ENCODE measurements at regions not wholly inside any gene's neighbourhood (a gene's known extent, or its start where the extent isn't known, plus 50 kb on each side); places are given as distances from the start of the nearest gene placed in this dataset.

- DNase-seq (ENCODE audit: low read depth): no peak
- in situ Hi-C loops (cut with HindIII; ENCODE audit: low pct_unique_long_range_greater_than_20kb, low sequenced_read_pairs): no loop called here
Observed at GRCh38 chr5:147968855-147969254, 62.5 kb upstream of the C5orf46 start.

- DNase-seq (ENCODE audit: low read depth): no peak
- in situ Hi-C loops (cut with HindIII; ENCODE audit: low pct_unique_long_range_greater_than_20kb, low sequenced_read_pairs): no loop called here
Observed at GRCh38 chr5:147966829-147967228, 60.5 kb upstream of the C5orf46 start.

GRCh38 chr5:147966326-147966725 is 60.0 kb upstream of the C5orf46 start:
- no peak for DNase-seq (ENCODE audit: low read depth)
- in situ Hi-C loops (cut with HindIII; ENCODE audit: low pct_unique_long_range_greater_than_20kb, low sequenced_read_pairs): no loop called here

DNA sequence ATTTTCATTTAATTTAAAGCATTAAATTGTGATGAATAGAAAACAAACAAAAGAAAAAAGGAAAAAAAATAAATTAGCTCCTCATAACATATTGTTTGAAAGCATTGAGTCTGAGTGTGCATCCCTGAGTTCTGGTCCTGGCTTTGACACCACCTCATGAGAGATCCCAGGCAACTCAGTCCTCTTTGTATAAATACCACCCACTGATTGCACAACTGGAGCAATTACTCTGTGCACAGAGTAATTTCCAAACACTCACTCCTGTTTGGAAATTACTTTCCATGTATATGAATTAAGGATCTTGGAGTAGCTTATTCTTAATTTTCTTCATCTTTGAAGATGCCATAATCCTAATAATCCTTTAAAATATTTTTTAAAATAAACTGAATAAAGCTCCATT is 59.4 kb upstream of the C5orf46 start:
- in situ Hi-C loops (cut with HindIII; ENCODE audit: low pct_unique_long_range_greater_than_20kb, low sequenced_read_pairs): no loop called here
- DNase-seq (ENCODE audit: low read depth): no peak

GRCh38 chr5:147963948-147964693 is 57.8 kb upstream of the C5orf46 start:
- DNase-seq (ENCODE audit: low read depth): no peak
- in situ Hi-C loops (cut with HindIII; ENCODE audit: low pct_unique_long_range_greater_than_20kb, low sequenced_read_pairs): no loop called here

DNA sequence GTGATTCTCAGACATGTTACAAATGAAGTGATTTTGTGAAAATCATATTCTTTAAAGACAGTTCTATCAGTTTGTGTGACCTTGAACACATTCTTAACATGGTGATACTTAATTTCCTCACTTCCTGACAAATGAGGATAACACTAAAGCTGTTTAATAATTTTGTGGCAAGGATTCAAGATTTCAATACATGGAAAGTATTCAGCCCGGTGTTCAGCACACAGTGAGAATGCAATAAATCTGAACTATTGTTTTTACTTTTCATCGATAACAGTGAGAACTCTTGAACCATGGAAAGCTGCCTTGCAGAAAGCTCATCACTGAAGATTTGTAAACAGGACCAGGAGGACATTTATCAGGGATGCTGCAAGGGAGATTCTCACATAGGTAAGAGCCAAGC is 57.1 kb upstream of the C5orf46 start:
- in situ Hi-C loops (cut with HindIII; ENCODE audit: low pct_unique_long_range_greater_than_20kb, low sequenced_read_pairs): no loop called here
- no peak for DNase-seq (ENCODE audit: low read depth)

DNA sequence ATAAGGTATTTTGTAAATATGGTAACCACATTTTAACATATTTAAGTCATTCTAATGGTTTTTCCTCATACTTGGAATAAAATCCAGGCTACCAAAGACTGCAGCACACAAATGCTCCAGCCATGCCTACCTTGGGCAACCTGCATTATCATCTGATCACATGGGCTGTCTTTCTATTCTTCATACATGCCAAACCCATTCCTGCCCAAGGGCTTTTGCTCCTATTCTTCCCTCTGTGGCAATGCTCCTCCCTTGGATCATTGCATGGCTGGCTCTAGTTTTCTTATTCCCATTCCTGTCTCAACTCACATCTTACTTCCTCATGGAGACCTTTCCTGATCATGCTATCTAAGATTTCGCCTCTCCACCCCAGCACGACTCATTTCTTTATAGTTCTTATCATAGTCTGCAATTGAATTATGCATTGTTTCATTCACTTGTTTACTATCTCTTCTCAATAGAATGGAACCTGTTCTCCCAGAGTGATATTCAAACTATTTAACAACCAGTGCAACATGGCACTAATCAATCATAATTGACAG is 54.9 kb upstream of the C5orf46 start:
- in situ Hi-C loops (cut with HindIII; ENCODE audit: low pct_unique_long_range_greater_than_20kb, low sequenced_read_pairs): no loop called here
- no peak for DNase-seq (ENCODE audit: low read depth)

GRCh38 chr5:147957901-147958300 is 51.6 kb upstream of the C5orf46 start:
- in situ Hi-C loops (cut with HindIII; ENCODE audit: low pct_unique_long_range_greater_than_20kb, low sequenced_read_pairs): no loop called here
- DNase-seq (ENCODE audit: low read depth): no peak

DNA sequence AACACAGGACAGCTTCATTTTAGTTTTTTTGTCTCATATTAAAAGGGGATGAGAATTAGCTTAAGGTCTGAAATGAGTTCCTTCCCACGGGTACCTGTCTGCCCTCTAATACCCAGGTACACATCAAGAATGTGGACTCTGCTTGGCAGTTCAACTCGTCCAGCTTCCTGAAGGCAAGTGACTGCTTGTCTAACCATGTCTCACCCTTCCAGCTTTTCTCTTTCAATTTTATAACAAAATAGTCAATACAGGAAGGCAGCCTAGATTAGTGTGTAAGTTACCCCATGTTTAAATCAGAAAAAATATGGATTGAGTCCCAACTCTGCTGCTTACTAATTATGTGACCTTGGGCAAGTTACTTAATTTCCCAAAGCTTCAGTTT is 50.5 kb upstream of the C5orf46 start:
- in situ Hi-C loops (cut with HindIII; ENCODE audit: low pct_unique_long_range_greater_than_20kb, low sequenced_read_pairs): no loop called here
- DNase-seq (ENCODE audit: low read depth): no peak

- in situ Hi-C loops (cut with HindIII; ENCODE audit: low pct_unique_long_range_greater_than_20kb, low sequenced_read_pairs): no loop called here
- DNase-seq (ENCODE audit: low read depth): no peak
Observed at GRCh38 chr5:147956064-147956841, 49.9 kb upstream of the C5orf46 start.
